NCI-H1105 (cell line): ENCODE measurements at regions not wholly inside any gene's neighbourhood (a gene's known extent, or its start where the extent isn't known, plus 50 kb on each side); places are given as distances from the start of the nearest gene placed in this dataset.

ENCODE experiments used
- DNase-seq: peaks from one replicate; lab custom pipeline; 2025; lab: John Stamatoyannopoulos, UW

DNA sequence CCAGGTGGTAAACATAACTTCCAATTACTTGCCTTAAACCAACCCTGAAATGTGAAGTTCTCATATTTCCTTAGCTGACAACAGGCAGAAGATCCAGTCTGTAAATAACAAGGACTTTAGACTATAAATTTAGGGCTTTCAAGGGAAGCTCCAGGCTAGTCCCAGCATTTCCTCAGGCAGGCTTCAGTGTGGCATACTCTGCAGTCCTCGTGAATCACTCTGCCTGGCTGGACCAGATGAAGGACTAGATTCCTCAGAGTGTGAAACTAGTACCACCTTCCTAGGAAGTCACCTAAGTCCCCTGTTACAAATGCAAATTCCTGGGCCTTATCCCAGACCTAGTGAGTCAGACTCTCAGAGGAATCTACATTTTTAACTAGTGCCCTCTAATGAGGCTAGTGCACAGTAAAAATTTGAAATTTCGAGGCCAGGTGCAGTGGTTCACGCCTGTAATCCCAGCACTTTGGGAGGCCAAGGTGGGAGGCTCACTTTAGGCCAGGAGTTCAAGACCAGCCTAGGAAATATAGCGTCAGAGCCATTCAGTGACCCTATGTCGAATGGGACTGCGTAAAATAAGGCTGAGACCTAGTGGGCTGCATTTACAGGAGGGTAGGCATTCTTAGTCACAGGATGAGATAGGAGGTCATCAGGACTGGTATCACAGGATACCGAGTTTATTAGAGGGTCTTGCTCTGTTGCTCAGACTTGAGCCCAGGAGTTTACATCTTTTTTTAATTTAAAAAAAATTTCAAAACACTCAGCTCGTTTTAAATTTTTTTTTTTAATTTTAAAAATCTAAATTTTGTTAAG, 279.6 kb upstream of the JARID2 start:
- no peak for DNase-seq

DNA sequence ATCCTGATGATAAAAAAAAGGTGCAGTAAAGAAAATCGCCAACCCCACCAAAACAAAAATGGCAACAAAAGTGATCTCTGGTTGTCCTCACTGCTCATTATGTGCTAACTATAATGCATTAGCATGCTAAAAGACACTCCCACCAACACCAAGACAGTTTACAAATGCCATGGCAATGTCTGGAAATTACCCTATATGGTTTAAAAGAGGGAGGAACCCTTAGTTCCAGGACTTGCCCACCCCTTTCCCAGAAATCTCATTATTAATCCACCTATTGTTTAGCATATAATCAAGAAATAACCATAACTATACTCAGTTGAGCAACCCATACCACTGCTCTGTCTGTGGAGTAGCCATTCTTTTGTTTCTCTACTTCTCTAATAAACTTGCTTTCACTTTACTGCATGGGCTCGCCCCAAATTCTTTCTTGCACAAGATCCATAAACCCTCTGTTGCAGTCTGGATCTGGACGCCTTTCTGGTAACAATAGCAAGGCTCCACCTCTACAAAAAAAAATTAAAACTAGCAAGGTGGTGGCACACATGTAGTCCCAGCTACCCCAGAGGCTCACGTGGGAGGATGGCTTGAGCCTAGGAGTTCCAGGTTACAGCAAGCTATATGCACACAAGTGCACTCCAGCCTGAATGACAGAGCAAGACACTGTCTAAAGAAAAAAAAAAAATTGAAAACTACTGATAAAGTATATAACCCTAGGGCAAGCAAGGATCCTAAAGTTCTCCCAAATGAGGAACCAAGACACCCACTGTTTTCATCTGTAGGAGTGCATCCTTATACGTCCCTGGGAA, 278.8 kb upstream of the JARID2 start:
- DNase-seq, result no peak

DNA sequence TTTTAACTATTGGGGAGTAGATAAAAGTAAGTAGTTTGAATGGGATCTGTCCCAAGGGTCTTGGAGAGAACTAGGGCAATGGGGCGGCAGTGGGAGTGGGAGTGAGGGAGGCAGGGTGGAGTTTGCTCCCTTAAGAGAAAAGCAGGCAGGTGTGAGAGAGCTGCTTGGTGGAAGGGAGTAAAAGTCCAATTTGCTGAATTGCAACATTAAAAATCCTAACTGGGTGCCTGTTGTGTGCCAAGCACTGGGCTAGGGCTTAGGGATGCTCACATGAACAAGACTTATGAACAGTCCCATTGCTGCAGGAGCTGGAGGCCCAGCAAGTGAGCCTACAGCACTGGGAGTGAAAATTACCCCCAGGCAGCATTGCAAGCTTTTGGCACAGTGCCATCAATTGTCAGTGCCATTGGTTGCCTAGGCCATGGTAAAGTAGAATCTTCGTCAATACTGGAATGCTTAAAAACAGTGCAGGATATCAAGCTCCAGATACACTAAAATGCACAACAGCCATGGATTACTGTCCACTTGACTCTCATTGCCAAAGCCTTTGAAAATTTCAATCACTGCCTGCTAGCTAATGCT, 277.7 kb upstream of the JARID2 start:
- DNase-seq, result no peak

DNA sequence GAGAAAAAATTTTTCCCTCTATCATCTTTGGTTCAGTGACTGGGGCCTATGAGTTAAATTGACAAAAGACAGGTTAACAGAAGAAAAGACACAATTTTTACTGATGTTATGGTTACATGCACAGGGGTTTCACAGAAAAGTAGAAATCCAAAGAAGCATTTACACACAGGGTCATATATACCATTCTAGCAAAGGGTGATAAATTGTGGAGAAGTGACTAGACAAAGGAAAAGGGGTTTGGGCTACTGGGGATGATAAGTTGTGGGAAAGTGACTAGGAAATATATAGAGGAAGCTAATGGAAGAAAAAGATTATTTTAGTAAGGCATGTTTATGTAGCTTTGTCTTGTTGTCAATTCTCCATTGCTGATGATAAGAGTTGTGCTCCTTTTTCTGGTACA, 276.7 kb upstream of the JARID2 start:
- DNase-seq, result no peak

DNA sequence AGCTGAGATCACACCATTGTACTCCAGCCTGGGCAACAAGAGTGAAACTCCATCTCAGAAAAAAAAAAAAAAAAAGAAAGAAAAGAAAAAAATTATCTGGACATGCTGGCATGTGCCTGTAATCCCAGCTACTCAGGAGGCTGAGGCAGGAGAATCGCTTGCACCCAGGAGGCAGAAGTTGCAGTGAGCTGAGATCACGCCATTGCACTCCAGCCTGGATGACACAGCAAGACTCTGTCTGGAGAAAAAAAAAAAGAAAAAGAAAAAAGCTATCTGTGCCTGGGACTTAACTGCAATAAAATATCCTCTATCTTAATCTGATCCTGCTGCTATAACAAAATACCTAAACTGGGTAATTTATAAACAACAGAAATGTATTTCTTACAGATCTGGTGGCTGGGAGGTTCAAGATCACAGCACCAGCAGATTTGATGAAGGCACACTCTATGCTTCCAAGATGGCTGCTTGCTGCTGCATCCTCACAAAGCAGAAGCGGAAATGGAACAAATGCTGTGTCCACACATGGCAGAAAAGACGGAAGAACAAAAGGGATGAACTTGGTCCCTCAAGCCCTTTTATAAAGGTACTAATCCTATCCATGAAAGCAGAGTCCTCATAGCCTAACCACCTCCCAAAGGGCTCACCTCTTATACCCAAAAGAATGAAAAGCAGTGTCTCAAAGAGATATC, 273.3 kb upstream of the JARID2 start:
- DNase-seq, result no peak

DNA sequence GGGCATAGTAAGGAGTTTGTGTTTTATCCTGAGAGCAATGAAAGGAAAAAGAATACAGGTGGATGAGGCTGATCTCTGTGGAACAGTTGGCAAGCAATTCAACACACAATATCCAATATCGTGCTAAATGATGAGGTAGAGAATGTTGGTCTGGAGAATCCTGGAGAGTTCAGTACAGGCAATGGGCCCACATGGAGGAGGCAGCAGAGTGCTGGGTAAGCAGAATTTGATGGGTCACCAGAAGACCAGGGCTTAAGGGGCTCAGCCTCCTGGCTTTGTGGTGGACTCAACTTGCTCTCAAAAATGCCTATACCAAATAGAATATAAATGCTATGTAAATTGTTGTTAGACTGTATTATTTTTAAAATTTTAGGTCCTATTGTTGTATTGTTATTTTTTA, 271.5 kb upstream of the JARID2 start:
- no peak for DNase-seq

DNA sequence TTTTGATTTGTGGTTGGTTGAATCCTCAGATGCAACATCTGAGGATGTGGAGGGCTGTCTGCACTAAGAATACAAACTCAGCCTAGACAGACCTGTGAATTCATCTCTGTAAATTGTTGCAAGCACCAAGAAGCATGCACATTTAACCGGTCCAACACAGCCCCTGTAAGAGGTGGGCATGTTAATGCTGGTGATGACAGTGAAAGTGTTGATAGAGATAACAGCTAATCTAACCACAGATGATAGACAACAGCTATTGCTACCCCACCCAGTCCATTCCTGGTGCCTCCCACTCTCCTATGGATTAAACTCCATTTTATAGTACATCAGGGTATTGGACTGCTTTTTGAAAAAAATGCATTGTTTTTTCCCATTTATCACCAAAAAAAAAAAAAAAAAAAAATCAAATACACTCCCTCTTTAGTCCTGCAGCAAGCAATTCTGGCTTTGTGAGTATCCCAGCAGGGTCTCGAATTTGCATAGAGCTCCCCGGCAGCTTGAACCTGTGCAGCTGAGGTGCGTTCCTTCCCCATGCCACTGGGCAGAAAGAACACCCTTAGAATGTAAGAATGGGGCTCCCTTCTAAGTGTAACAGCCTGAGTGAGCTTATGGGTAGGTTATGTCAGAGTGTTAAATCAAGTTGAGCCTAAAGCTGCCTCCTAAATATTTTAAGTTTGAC, 270.9 kb upstream of the JARID2 start:
- no peak for DNase-seq

DNA sequence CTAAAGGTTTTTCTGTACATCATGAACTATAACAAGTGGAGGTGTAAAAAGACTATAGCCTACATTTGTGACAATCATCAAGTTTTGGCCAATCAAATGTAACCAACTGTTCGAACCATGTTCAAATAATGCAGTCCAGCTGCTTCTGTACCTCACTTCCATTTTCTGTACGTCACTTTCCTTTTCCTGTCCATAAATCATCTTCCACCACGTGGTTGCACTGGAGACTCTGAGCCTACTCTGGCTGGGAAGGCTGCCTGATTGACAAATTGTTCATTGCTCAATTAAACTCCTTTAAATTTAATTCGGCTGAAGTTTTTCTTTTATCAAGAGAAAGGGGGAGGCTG, 270.4 kb upstream of the JARID2 start:
- no peak for DNase-seq

DNA sequence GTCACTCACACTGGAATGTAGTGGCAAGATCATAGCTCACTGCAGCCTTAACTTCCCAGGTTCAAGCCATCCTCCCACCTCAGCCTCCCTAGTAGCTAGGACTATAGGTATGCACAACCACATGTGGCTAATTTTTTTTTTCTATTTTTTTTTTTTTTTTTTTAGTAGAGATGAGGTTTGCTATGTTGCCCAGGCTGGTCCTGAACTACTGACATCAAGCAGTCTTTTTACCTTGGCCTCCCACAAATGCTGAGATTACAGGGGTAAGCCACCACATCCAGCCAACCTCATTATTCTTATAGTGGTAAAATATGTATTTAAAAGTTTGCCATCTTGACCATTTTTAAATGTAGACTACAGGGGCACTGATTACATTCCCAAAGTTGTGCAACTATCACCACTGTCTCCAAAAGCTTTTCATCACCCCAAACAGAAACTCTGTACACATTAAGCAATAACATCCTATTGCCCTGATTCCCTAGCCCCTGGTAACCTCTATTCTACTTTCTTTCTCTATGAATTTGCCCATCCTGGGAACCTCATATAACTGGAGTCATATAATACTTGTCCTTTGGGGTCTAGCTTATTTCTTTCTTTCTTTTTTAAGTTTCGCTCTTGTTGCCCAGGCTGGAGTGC, 268.0 kb upstream of the JARID2 start:
- DNase-seq, result no peak

DNA sequence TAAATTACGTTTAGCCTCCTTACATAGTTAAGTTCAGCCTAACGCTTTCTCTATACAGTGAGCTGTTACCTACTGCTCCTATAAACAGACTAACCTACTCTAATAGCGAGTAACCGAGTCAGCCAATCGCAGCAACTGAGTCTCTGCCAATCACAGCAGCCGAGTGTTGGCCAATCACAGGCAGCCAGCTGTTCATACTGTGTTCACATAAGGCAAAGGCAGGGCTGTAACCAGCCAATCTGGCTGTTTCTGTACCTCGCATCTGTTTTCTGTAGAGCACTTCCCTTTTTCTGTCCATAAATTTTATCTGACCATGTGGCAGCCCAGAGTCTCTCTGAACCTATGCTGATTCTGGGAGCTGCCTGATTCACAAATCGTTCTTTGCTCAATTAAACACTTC, 263.9 kb upstream of the JARID2 start:
- DNase-seq, result no peak

DNA sequence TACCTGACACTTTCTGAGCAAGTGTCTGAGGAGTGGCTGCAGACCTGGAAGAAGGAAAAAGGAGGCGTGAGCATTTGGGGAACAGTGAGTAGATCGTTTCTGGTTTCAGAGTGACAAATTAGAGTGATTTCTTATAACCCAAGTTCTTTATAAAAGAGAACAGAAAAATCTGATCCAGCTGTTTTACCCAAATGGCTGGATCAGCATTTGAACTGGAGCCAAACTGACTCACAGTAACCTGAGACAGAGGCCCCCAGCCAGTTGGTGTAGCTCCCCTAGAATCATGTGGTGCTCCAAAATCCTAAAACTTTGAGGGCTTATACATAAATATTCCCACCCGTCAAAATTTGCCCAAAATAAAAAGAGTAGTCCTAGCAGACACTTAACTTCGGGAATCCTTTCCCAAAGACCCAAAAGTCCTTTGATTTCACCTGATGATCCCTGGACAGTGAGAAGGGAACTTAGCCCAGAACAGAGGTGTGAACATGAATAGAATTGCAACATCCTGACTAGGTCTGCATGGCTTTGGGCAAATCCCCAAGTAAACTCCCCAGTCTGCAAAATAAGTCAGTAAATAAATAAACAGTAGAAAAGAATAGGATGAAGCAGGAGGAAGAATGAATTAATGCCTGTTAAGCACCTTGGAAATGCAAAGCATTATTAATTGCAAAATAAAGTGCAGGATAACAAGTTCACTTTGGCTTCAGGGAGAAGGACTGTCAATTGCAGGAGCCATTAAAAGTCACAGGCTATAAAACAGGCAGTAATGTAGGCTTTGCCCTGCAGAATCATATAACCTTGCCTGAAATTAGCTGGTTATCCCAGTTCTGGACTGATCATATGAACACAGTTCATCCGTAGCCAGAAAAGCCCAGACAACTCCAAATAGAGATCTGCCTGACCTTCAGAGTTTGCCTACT, 262.0 kb upstream of the JARID2 start:
- no peak for DNase-seq

DNA sequence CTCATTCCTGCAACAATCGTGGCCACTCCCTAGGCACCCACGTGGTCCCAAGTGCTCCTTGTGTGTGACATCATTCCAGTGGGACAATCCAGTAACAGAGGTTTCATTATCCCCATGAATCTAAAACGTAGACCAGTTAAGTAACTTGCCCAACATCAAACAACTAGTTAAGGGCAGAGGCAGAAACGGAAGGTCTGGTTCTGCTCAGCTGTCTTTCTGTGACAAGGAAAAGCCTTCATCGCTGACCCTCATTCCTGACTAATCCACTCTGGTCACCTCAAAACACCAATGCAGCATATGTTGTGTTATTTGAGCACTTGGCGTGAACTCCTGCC, 261.4 kb upstream of the JARID2 start:
- no peak for DNase-seq

DNA sequence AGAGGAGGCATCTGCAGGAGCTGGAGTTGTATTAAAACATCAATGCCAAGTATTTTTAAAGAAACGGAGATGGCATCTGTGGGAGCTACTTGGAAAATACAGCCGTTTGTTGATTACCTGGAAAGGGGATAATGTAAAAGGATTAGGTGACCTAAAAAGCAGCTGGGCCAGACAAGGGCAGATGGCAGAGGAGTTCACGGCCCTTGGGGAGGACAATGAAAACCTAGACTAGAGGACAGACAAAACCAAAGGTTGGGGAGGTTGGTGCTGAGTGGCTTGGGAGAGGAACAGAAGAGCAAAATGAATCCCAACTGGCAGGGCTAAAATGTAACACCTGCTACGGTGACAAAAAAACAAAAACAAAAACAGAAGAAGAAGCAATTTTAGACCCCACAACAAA, 260.5 kb upstream of the JARID2 start:
- DNase-seq, result no peak

DNA sequence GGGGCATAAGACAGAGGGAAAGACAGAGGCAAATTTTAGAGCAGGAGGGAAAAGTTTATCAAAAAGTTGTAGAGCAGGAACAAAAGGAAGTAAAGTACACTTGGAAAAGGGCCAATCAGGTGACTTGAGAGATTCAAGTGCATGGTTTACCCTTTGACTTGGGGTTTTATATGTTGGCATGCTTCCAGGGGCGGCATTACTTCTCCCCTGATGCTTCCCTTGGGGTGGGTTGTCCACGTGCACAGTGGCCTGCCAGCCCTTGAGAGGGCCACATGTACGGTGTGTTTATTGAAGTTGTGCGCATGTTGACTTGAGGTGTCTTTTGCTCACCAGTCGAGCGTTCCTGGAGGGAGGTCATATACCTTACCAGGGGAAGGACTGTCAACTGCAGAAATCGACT, 259.5 kb upstream of the JARID2 start:
- peak; percentile 13 for DNase-seq

DNA sequence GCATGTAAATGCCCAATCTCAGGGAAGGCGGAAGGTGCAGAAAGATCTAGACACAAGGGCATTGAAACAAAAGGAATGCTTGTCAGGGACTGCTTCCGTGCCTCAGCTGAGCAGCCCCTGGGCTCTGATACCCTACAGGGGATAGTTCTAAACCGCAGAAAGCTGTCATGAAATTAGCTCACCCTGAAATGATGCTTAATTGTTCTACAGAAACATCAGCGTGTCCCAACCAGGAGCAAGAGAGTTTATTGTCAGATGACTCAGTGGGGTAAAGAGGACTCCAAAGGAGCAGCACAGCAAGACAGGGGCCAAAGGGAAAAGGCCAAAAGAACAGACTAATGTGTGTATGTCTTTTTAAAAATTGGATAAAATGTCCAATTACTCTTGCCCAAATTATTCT, 258.4 kb upstream of the JARID2 start:
- DNase-seq, result no peak

DNA sequence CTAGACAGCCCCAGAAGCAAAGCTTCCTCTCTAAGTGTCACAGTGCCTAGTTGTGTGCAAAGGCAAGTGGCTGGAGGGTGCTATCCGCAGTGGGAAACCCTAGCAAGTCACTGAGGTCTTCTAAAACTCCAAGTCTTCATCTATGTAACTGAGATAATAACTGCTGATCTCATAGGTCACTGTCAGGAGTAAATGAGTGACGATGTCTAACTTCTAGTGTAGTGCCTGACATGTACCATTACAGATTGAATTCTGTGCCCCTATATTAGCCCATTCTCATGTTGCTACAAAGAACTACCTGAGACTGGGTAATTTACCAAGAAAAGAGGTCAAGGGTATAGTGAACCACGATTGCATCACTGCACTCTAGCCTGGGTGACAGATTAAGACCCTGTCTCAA, 253.5 kb upstream of the JARID2 start:
- DNase-seq, result no peak

DNA sequence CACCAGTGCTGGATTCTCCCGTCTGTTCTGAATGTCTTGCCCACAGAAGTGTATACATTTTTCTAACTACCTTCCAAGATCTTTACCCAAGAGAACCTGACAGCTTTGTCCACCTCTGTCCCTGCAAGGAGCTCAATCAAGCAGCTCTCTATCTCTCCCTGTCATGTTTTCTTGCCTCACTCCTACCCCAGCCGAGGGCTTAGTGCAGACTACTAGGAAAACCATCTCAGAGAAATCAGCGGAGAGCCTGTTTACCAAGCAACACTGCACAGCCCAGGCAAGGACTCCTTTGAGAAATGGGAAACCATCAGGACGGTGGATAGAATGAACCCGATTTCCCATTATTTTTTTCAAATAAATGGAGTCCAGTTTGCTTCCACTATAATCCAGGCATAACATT, 250.7 kb upstream of the JARID2 start:
- no peak for DNase-seq

DNA sequence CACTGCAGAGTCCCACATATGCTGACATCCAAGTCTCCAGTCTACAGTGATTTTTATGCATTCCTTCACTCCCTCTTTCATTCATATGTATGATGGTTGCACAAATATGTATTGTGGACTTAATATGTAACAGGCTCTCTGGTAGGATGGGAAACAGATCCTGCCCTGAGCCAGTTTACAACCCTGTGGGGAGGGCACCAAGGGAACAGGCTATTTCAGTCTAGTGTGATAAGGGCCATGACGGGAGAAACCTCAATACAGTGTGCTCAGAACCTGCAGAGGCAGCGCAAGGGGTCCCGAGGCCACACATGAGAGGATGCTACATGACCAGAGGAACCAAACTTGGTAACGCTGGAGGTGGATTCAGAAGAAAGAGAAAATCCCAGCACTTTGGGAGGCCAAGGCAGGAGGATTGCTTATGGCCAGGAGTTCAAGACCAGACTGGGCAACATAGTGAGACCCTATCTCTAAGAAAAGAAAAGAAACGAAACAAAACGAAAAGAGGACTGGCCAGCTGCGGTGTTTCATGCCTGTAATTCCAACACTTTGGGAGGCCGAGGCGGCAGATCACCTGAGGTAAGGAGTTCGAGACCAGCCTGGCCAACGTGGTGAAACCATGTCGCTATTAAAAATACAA, 249.8 kb upstream of the JARID2 start:
- DNase-seq, result no peak

DNA sequence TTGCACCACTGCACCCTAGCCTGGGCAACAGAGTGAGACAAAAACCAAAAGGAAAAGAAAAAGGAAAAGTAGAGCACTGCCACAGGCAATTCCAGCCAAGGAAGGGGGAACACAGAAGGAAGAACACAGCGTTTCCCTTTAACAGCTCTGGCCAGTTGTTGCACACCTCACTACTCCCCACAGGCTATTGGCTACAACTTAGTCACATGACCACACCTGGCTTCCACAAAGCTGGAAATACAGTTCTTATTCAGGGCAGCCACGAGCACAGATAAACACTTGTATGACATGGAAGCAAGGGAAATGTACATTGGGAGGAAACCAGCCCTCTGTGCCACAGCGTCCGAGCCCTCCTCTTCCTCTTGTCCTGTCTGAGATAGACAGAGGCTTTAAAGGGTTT, 249.0 kb upstream of the JARID2 start:
- DNase-seq, result no peak

DNA sequence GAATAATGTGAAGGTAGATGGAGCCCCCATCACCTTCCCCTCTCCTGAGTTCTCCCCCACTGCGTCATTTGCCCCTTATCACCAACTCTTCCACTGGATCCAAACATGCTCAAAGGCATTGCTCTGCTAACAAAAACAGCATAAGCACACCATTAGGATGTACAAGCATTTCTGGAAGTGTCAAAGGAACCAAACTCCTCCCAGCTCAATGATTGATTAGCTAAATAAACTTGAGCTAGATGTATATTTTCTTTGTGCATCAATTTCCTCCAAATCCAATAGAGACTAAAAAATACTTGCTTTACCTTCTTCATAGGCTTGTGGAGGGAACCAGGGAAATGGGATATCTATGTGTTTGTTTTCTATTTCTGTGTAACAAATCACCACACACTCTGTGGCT, 248.4 kb upstream of the JARID2 start:
- no peak for DNase-seq
